Suprapubic skin (tissue), 4 donors: ENCODE measurements at regions not wholly inside any gene's neighbourhood (a gene's known extent, or its start where the extent isn't known, plus 50 kb on each side); places are given as distances from the start of the nearest gene placed in this dataset.

Source experiments
- DNase-seq, 2 donors: peaks; one replicate each; pipeline ENCODE4 v3.0.0-alpha.2; 2019; ENCODE audit warnings: low spot score in 2 of 2
- H3K27ac ChIP-seq: fragments of 200-600 bp; sonication (generic); one replicate; pipeline ENCODE4 v1.5.1; 2019
- H3K27me3 ChIP-seq: fragments of 200-600 bp; sonication (generic); one replicate; pipeline ENCODE4 v1.5.1; 2019
- H3K36me3 ChIP-seq: fragments of 200-600 bp; sonication (generic); one replicate; pipeline ENCODE4 v1.5.1; 2019
- H3K4me1 ChIP-seq: fragments of 200-600 bp; sonication (generic); one replicate; pipeline ENCODE4 v1.5.1; 2019
- H3K4me3 ChIP-seq: fragments of 200-600 bp; sonication (generic); one replicate; pipeline ENCODE4 v1.5.1; 2019; ENCODE audit warnings: mild to moderate bottlenecking
- H3K9me3 ChIP-seq: fragments of 200-600 bp; sonication (generic); one replicate; pipeline ENCODE4 v1.5.1; 2019
- CTCF ChIP-seq, 2 donors: fragments of 200-600 bp in 1 of 2; fragments of 450-650 bp in 1 of 2; sonication (generic) in 1 of 2; IDR thresholded peaks; one replicate each; pipeline ENCODE4 v1.5.1; 2016 to 2019; ENCODE audit warnings: antibody characterized with exemption in 2 of 2, mild to moderate bottlenecking in 1 of 2, moderate library complexity in 1 of 2
- EP300 ChIP-seq: sonication (generic); formaldehyde crosslinking; IDR thresholded peaks from one replicate; pipeline ENCODE4 v1.6.1; 2017; ENCODE audit warnings: antibody characterized with exemption
- POLR2A ChIP-seq, 2 donors: fragments of 450-650 bp; IDR thresholded peaks; one replicate each; pipeline ENCODE4 v1.6.1; 2017; ENCODE audit warnings: antibody characterized with exemption in 2 of 2, mild to moderate bottlenecking in 2 of 2, moderate library complexity in 2 of 2
- POLR2AphosphoS5 ChIP-seq, 3 donors: sonication (generic); formaldehyde crosslinking; IDR thresholded peaks; one replicate each; pipeline ENCODE4 v1.6.1; 2017; ENCODE audit warnings: antibody characterized with exemption in 3 of 3
- WGBS: methylation state at CpG from one replicate; pipeline ENCODE4 v1.1.5; 2018; 5-methylcytosine and 5-hydroxymethylcytosine counted together

DNA sequence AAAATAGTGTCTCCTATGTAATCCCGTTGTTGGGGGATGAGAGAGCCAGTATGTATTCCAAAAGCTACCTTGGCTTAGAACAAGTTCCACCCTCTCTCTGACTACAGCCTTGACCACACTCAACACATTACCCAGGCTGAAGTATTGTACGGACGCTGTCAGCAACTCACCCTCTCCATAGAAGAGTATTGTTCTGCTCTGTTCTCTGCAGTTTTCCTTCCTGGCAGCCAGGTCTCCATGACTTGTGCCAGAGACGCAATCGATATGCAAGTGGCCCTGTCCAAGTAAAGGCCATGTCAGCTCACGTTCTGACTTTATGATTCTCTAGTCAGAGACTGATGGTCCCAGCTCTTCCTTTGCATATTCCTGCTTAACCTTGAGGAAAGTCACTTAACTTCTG is 164.1 kb upstream of the SLCO3A1 start:
- Histone ChIP-seq H3K9me3 (no peaks in the 10 kb centered on the region), H3K27ac (no peak overlapping the region), H3K27me3 (no peaks in the 10 kb centered on the region), H3K36me3 (no peaks in the 10 kb centered on the region), H3K4me3 (no peak overlapping the region), H3K4me1 (peaks cover 7% of the 10 kb centered on the region)
- TF ChIP-seq POLR2AphosphoS5 (IDR thresholded peaks at IDR 0.05) (no peak), POLR2A (IDR thresholded peaks at IDR 0.05) (no peak), EP300 (no peak), CTCF (IDR thresholded peaks at IDR 0.05) (no peak)
- DNase-seq: no peak
- 83% methylated on average over 6 of the region's 6 CpGs for WGBS

DNA sequence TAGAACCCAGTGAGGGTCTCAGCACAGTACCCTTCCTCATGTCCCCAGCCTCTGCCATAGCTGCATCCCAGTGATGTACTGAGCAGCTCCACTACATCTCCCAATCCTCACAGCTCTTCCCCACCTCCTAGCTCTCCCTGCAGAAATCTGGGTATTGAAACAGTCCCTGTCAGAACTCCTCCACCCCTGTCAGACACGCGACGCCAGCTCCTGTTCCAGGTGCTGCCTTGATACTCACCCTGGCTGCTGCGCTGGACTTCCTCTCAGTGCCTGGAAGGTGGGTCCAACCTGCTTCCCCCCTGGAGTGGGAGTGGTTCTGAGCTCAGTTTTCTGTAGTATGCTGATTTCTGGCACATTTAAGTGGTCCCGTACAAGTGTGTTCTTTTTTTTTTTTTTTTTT is 160.9 kb upstream of the SLCO3A1 start:
- H3K36me3 ChIP-seq: no peaks in the 10 kb centered on the region
- TF ChIP-seq POLR2A (IDR thresholded peaks at IDR 0.05) (no peak), EP300 (no peak), CTCF (IDR thresholded peaks at IDR 0.05) (no peak), POLR2AphosphoS5 (IDR thresholded peaks at IDR 0.05) (no peak)
- no peaks in the 10 kb centered on the region for H3K9me3 ChIP-seq
- peaks cover 15% of the 10 kb centered on the region for H3K4me1 ChIP-seq
- DNase-seq: no peak
- H3K27me3 ChIP-seq: no peaks in the 10 kb centered on the region
- no peak overlapping the region for H3K4me3 ChIP-seq
- WGBS: 90% methylated on average over 5 of the region's 5 CpGs
- H3K27ac ChIP-seq: no peak overlapping the region

GRCh38 chr15:91694131-91694830 is 159.2 kb upstream of the SLCO3A1 start:
- Histone ChIP-seq H3K36me3 (no peaks in the 10 kb centered on the region), H3K9me3 (no peaks in the 10 kb centered on the region), H3K4me3 (peak overlapping the region; percentile 39), H3K27me3 (no peaks in the 10 kb centered on the region), H3K27ac (peak overlapping the region; percentile 93), H3K4me1 (peaks cover 20% of the 10 kb centered on the region)
- peak; percentile 79 to 84 for DNase-seq
- peak in 1 of 3 donors; percentile 33 for TF ChIP-seq POLR2AphosphoS5 (IDR thresholded peaks at IDR 0.05)
- no peak for TF ChIP-seq POLR2A (IDR thresholded peaks at IDR 0.05)
- TF ChIP-seq EP300: no peak
- TF ChIP-seq CTCF (IDR thresholded peaks at IDR 0.05): no peak
- WGBS: 25% methylated on average over 11 of the region's 11 CpGs

DNA sequence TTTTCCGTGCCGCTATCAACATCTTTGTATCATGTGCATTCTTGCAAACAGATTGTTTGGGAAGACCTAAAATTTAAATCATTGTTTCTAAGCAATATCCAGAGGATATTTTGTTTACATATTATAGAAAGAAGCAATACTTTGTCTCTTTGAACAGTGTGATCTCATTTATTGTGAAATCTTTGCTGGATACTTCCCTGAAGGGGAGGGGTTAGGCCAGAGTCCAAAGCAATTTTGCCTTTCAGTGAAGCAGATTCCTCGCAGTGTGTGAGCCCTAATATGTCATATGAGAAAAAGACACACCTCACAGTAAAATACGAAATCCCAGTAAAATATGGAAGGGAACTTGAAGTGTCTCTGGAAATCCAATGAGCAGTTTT is 158.7 kb upstream of the SLCO3A1 start:
- WGBS: 16% methylated on average over 4 of the region's 4 CpGs
- Histone ChIP-seq H3K4me1 (peaks cover 20% of the 10 kb centered on the region), H3K27me3 (no peaks in the 10 kb centered on the region), H3K27ac (peak overlapping the region; percentile 93), H3K4me3 (peak overlapping the region; percentile 39), H3K36me3 (no peaks in the 10 kb centered on the region), H3K9me3 (no peaks in the 10 kb centered on the region)
- peak in 1 of 2 donors; percentile 80 for DNase-seq
- TF ChIP-seq CTCF (IDR thresholded peaks at IDR 0.05) (no peak), POLR2AphosphoS5 (IDR thresholded peaks at IDR 0.05) (peak in 1 of 3 donors; percentile 51), EP300 (no peak)

GRCh38 chr15:91695799-91696198 is 157.7 kb upstream of the SLCO3A1 start:
- Histone ChIP-seq H3K4me3 (no peak overlapping the region), H3K9me3 (no peaks in the 10 kb centered on the region), H3K27me3 (no peaks in the 10 kb centered on the region), H3K4me1 (peaks cover 20% of the 10 kb centered on the region), H3K36me3 (no peaks in the 10 kb centered on the region), H3K27ac (no peak overlapping the region)
- WGBS: 96% methylated on average over 8 of the region's 8 CpGs
- TF ChIP-seq EP300: no peak
- no peak for TF ChIP-seq POLR2A (IDR thresholded peaks at IDR 0.05)
- TF ChIP-seq POLR2AphosphoS5 (IDR thresholded peaks at IDR 0.05): no peak
- no peak for TF ChIP-seq CTCF (IDR thresholded peaks at IDR 0.05)
- no peak for DNase-seq
